Loucy (cell line): ENCODE measurements at regions not wholly inside any gene's neighbourhood (a gene's known extent, or its start where the extent isn't known, plus 50 kb on each side); places are given as distances from the start of the nearest gene placed in this dataset.

ENCODE experiments used
- CTCF ChIP-seq: fragments of 200-600 bp; sonication (generic); conservative IDR thresholded peaks from 2 replicates; pipeline ENCODE4 v1.5.1; 2014; ENCODE audit warnings: mild to moderate bottlenecking, antibody characterized with exemption, low read length
- EZH2phosphoT487 ChIP-seq: fragments of 200-600 bp; IDR thresholded peaks from 2 replicates; pipeline ENCODE4 v1.6.1; 2018; ENCODE audit warnings: antibody characterized with exemption, mild to moderate bottlenecking, moderate library complexity, borderline replicate concordance

- TF ChIP-seq CTCF (no peak), EZH2phosphoT487 (no peak)
These were observed 148.2 kb upstream of the WNT4 start for GRCh38 chr1:22291057-22291456.
